ENCODE measurements at regions not wholly inside any gene's neighbourhood (a gene's known extent, or its start where the extent isn't known, plus 50 kb on each side); places are given as distances from the start of the nearest gene placed in this dataset.
"Not testable (repeated sequence)": the region's sequence is repeated elsewhere in the genome, so short reads cannot be mapped to it uniquely, and the experiment has no call there.

- no peak for DNase-seq
These were observed 406.7 kb downstream of the RPS6KC1 start for GRCh38 chr1:213457733-213458132.

GRCh38 chr1:213462374-213462773, 411.3 kb downstream of the RPS6KC1 start:
- DNase-seq, result not testable (repeated sequence)

- no peak for DNase-seq
These were observed 413.9 kb downstream of the RPS6KC1 start for GRCh38 chr1:213464786-213465460.

GRCh38 chr1:213466541-213466940, 415.5 kb downstream of the RPS6KC1 start:
- DNase-seq, result no peak

- DNase-seq, result peak in 4 of 56 donors; percentile 2 to 13 (median 7)
These were observed 423.0 kb downstream of the RPS6KC1 start for GRCh38 chr1:213474054-213474453.

GRCh38 chr1:213481395-213481794, 430.4 kb downstream of the RPS6KC1 start:
- no peak for DNase-seq

- no peak for DNase-seq
These were observed 433.3 kb downstream of the RPS6KC1 start for GRCh38 chr1:213484333-213484732.

GRCh38 chr1:213484758-213485157, 433.7 kb downstream of the RPS6KC1 start:
- no peak for DNase-seq

- DNase-seq, result no peak
These were observed 435.4 kb downstream of the RPS6KC1 start for GRCh38 chr1:213486488-213486887.

- no peak for DNase-seq
These were observed 440.4 kb downstream of the RPS6KC1 start for GRCh38 chr1:213491468-213491867.

- no peak for DNase-seq
These were observed 441.4 kb downstream of the RPS6KC1 start for GRCh38 chr1:213492161-213493041.

GRCh38 chr1:213499444-213499843, 448.4 kb downstream of the RPS6KC1 start:
- DNase-seq, result no peak

- DNase-seq, result no peak
These were observed 456.6 kb downstream of the RPS6KC1 start for GRCh38 chr1:213507472-213508223.

- DNase-seq, result no peak
These were observed 460.1 kb downstream of the RPS6KC1 start for GRCh38 chr1:213511173-213511572.

- no peak for DNase-seq
These were observed 461.3 kb downstream of the RPS6KC1 start for GRCh38 chr1:213512316-213512715.

- DNase-seq, result no peak
These were observed 462.0 kb downstream of the RPS6KC1 start for GRCh38 chr1:213513006-213513405.

- DNase-seq, result not testable (repeated sequence)
These were observed 463.6 kb downstream of the RPS6KC1 start for GRCh38 chr1:213514408-213515179.

- no peak for DNase-seq
These were observed 468.1 kb downstream of the RPS6KC1 start for GRCh38 chr1:213519098-213519497.

GRCh38 chr1:213521206-213521605, 466.6 kb upstream of the PROX1 start:
- no peak for DNase-seq

GRCh38 chr1:213523781-213524398, 463.9 kb upstream of the PROX1 start:
- DNase-seq, result no peak

GRCh38 chr1:213526306-213526705, 461.5 kb upstream of the PROX1 start:
- no peak for DNase-seq
